GM21390 (cell line): ENCODE measurements at regions not wholly inside any gene's neighbourhood (a gene's known extent, or its start where the extent isn't known, plus 50 kb on each side); places are given as distances from the start of the nearest gene placed in this dataset.
A peak's percentile ranks its signal among the peaks of the same experiment; 100 is the strongest.

Source experiments
- ATAC-seq: cut with Tn5 transposase; IDR thresholded peaks from one replicate; pipeline ENCODE4 v1.9.1; 2021; ENCODE audit not compliant: unreplicated experiment

DNA sequence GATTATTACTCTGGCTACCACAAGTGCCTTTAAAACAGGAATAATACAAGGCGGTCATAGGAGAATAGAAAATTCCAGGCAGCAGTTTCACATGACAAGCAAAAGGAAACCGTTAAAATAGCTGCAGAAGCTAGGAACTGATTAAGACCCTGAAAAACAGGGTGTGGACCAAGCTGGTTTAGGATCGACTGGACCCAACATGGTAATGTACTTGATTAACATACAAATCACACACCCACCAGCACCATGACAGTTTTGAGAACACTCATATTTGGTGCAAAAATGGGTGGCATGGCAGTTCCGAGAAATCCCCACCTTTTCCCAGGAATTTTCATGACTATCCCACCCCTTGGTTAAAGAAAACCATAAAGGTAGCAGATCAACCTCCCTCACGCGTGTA lies 51.9 kb upstream of the TMEM163 start:
- no peak for ATAC-seq

DNA sequence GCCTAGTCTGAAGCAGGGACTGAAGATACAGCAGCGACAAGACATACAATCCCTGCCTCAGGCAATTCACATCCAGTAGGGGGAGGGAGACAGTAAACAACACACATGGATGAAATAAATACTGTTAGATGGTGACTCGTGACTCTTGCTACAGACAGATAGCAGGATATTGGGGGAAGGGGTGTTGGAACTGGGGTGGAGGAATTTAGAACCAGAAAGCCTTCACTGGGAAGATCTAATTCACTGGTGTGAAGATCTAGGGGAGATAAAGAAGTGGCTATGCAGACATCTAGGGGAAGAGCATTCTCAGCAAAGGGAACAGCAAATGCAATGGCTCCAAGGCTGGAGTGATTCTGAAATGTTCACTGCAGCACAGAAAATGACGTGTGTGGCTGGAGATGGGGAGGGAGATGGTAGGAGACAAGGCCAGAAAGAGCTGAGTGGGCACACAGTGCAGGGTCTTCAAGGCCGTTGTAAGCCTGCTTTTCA lies 52.6 kb upstream of the TMEM163 start:
- no peak for ATAC-seq

DNA sequence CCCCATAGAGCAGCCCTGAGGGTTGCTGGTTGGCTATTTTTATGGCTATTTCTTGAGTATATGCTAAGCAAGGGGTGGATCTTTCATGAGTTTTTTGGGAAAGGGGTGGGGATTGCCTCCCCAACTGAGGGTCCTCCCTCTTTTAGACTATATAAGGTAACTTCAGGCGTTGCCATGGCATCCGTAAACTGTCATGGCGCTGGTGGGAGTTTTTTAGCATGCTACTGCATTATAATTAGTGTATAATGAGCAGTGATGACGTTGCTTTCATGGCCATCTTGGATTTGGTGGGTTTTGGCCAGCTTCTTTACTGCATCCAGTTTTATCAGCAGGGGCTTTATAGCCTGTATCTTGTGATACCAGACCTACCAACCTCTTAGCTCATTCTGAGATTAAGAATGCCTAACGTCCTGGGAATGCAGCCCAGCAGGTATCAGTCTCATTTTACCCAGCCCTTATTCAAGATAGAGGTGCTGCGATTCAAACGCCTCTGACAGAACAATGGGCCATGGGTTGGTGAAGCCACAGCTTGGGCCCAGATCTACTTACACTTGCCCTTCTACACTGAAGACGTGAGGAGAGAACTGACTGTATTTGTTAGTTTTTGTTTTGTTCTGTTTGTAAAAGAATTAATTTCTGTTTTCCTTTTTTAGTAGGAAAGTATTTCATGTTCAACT lies 53.8 kb upstream of the TMEM163 start:
- no peak for ATAC-seq

DNA sequence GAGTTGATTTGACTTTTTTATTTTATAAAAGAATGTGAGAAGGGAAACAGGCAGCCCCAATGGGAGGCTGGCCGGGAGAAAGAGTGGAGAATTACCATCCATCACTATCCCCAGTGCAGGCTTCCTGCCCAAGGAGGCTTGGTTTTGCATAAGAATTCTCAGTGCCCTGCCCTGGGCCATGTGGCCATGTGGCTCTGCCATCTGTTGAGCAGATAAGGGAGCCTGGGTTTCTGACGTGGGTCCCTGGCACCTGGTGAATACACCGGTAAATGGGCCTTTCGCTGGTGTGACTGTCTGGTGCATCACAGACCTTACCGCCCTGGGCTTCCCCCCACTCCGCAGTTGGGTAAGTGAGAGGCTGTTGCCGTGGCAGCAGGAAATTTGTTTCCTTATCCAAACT lies 54.5 kb upstream of the TMEM163 start:
- ATAC-seq = no peak

DNA sequence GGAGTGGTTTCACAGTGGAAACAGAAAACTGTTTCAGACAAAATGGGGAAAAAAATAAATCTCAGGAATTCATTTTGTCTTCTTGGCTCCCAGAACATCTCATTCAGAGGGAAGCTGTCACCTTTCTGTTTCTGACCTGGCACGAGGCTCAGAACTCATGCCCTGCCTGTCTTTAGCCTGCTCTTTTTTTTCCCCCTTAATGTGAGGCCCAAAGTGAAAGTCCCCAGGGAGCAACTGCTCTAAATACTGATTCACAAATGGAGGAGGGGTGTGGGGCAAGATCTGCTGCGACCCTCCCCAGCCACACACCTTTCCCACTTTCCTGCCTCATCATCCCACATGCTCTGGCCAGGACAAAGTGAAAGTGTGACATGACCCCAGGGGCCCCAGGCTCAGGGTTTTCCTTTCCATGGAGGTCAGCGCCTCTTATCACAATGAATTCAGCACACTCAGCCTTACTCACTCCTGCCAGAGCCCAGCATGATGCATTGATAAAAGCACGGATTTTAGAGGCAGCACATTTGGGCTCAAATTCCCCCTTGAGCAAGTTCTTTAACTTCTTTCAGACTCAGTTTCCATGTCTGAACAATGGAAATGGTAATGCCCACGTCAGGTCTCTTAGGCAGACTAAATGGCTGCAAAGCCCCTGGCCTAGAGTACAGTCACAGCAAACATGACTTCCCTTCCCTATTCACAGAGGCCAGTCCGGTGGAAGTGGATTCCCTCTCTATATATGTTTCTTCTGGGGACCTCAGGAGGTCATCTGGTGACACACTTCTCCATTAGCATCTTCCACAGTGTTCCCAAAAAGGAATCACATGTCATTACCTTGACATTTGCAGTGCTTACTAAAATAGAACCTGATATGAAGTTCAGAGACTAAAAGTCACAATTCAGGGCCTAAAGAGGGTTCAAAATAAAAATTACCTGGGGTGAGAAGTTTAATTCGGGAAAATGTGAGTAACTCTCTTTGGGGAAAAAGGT lies 55.3 kb upstream of the TMEM163 start:
- ATAC-seq = no peak

DNA sequence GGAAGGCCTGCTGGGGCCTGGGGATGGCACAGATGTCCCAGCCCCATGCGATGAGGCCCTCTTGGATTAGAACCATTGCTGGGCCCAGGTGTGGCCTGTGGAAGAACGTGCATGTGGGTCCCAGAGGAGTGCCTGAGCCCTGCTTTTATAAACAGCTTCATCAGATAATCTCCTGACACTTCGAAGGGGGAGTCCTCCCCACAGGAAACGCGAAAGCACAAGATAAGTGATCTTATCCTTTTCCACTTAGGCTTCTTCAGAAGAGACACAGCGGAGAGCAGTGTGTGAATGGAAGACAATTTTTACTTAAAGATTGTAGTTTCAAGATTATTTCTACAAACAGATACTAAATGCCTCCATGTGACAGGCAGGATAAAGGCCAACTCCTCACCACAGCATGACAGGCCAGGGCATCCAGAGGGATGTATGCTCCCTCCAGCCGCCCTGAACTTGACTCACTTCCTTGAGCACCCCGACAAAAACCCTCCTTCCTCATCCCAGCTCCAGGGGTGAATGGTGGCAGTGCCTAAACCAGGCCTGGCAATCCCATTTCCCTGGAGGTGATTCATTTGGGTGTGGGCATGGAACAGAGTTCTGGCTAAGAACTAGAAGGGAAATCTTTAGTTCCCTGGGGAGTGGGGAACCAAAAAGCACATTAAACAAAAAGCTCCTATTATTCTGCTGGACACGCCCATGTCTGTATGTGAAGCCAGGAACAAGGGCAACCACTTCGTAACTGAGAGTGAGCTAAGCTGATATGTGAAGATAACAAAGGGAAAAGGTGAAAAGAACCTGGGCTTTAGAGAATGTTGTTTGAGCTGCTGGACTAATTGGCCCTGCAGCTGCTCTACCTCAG lies 56.2 kb upstream of the TMEM163 start:
- ATAC-seq = no peak

DNA sequence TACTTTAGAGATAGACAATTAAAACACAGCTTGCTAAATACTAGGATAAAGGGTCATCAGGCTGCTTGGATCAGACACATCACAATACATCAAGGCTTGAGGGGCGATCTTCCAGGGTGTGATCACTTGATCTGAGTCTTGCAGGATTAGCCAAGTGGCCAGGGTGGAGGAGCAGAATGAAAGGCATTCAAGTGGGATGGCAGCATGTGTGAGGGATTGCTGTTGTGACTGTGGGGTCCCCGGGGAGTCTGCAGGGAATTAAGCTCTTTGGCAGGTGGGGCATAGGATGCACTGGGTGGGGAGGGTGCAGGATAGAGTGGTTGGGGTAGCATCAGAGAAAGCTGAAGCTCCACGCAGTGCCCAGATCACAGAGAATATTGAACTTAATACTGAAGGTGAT lies 58.0 kb upstream of the TMEM163 start:
- ATAC-seq = no peak

DNA sequence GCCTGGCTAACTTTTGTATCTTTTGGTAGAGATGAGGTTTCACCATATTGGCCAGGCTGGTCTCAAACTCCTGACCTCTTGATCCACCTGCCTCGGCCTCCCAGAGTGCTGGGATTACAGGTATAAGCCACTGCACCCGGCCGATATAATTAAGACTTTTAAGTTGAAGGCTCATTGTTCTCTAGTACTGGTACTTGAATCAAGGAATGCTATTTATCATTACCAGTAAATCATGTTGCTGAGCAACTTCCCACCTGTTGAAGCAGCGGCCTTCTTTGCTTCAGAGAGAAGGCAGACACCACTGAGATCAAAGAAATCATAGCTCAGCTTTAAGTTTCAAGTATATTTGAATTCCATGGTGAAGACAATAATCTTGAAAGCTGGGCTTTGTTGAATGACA lies 58.8 kb upstream of the TMEM163 start:
- ATAC-seq = no peak

DNA sequence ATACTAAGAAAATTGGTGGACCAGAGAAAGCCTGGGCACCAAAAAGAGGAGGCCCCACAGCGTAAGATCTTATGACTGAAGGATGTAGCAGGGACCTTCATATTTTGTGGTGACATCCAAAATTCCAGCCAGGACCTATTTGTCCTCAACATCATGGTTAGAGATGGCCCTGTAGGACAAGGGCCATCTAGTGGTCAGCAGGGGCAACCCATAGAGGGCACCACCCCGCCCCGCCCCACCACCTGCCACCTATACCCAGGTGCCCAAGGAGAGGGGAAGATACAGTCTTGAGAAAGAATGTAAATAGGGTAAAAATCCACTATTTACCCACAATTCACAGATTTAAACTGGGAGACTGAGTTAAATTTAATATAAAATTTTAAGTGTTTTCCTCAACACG lies 59.6 kb upstream of the TMEM163 start:
- ATAC-seq = no peak

DNA sequence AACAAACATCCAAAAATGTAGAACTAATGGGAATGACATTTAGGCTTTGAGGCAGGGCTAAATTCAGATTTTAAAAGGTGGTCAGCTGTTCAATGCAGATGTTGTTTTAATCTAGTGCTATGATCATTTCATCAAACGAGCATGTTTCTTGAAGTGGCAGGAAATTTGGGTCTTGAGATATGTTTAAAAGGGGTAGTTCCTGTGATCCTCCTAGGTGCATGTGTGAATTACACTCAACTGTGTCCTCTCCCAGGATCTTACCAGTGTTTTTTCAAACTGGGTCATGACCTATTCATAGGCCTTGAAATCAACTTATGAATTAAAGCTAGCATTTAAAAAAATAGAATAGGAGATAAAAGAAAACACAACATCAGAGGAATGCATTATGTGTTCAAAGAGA lies 57.4 kb upstream of the ACMSD start:
- ATAC-seq = no peak

DNA sequence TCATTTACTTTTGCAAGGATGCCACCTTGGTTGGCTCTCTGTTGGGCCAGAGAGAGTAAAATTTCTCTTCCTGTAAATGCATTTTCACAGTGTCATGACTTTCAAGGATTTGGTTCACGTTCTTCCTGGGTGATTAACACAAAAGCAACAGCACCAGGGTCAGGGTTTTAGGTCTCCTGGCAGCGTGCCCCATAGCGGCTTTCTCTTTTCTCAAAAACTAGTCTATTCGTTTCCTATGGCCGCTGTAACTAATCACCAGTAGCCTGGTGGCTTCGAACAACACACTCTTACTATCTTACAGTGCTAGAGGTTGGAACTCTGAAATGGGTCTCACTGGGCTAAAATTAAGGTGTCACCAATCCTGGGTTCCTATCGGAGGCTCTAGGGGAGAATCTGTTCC lies 56.3 kb upstream of the ACMSD start:
- ATAC-seq = no peak

DNA sequence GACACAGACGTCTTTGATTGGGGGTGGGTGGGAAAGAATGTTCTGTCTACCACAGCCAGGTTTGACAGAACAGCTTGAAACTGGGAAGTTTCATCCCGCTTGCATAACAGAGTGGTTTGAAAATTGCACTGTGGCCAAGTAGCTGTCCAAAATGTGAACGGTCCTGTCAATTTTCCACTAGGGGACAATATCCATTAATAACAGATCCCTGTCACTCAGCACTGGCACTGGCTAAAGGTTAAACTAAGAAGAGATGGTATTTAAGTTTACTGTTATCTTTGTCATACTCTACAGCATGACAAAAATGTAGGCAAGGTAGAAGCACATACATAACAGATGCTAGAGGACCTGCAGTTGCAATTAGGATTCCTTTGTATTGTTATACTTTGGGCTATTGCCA lies 55.6 kb upstream of the ACMSD start:
- peak; percentile 79 for ATAC-seq

DNA sequence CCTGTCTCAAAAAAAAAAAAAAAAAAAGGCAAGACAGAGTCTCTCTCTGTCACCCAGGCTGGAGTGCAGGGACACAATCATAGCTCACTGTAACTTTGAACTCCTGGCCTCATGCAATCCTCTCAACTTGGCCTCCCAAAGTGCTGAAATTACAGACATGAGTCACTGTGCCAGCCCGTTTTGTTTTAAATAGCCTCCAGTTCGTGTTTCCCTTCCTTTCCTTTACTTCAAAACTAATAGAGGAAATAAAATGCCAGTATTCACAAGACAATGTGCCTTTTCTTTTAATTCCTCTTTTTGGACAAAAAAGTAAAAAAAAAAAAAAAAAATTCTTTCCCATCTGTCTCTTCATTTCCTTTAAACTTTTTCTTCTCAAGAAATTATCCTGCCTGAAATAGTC lies 54.5 kb upstream of the ACMSD start:
- ATAC-seq = no peak

DNA sequence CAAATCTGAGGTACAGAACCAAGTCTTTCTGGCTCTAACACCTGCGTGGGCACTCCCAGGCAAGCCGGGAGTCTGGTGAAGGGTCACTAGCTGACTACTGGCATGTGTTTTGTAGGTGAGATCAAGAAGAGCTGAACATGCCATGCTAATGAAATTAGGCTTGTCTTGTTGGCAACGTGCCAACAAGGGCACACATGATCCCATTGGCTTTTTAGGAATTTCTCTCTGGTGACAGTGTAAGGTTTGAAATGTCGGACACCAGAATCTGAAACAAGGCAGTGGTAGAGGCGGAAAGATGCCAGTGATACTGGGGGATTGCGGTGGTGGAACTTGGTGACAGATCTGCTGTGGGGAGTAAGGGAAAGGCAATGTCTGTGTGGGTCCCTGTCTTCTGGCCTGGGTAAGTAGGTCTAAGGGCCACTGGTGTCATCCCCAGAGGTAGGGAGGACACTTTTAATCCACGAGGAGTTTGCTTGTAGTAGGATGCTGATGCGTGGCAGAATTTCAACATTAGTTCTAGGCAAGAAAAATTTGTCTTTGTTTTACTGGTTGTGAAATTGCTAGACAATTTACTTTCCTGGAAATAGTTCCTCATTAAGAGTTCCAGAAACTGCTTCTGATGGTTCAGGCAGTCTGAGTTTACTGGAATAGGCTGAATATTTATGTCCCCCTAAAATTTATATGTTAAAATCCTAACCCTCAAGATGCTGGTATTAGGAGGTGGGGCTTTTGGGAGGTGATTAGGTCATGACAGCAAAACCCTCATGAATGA lies 52.6 kb upstream of the ACMSD start:
- no peak for ATAC-seq

DNA sequence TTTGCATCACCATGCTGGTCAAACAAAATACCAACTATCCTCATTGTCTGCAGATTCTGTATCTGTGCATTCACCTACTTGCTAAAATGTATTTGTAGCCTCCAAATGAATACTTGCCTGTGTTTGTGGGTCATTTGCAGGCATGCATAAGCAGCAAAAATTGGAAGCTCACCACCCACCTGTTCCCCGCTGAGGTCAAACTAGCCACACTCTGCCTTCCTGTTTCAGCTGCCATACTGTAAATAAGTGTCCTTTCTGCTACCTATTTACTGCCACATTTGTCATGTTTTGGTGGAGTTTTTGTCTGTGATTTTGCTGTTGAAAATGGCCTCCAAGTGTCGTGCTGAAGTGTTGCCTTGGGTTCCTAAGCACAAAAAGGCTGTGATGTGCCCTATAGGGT lies 50.0 kb upstream of the ACMSD start:
- ATAC-seq = no peak
